HepG2 (cell line): ENCODE measurements at regions not wholly inside any gene's neighbourhood (a gene's known extent, or its start where the extent isn't known, plus 50 kb on each side); places are given as distances from the start of the nearest gene placed in this dataset.
A peak's percentile ranks its signal among the peaks of the same experiment; 100 is the strongest.

ENCODE experiments used
- ATAC-seq: fragments of 200-7000 bp; cut with Tn5 transposase; 3 replicates; pipeline ENCODE4 v1.9.1; 2020; ENCODE audit warnings: mild to moderate bottlenecking, moderate library complexity
- BruUV-seq: library from RNA; stranded (reverse); fragments of 400-500 nt; replicated peaks from 2 replicates; lab custom pipeline; 2021; lab: Mats Ljungman, UMichigan
- CTCF ChIA-PET: fragments of 300-600 bp; formaldehyde crosslinking; extraction: SDS; loops from one replicate; lab custom pipeline; 2021; ENCODE audit warnings: low total read pairs, inconsistent platforms, low intra/inter-chr PET ratio; lab: Yijun Ruan, JAX
- POLR2A ChIA-PET: fragments of 350-600 bp; sonication (Branson Sonifier 250); formaldehyde crosslinking; loops from one replicate; lab custom pipeline; 2020; ENCODE audit warnings: antibody characterized with exemption, inconsistent platforms; lab: Yijun Ruan, JAX
- DNase-seq: peaks from one replicate; pipeline ENCODE4 v3.0.0-alpha.2; 2015; ENCODE audit warnings: low spot score
- FAIRE-seq: peaks from 3 replicates; lab custom pipeline; 2011; peaks lifted over from hg19 to GRCh38; lab: Jason Lieb, UNC
- H2AFZ ChIP-seq: one replicate; pipeline ENCODE4 v1.6.1; 2011; ENCODE audit warnings: low read length, inconsistent platforms
- H3K27ac ChIP-seq: fragments of 300-600 bp; 3 replicates; pipeline ENCODE4 v1.8.0; 2011; ENCODE audit warnings: mixed run types, mild to moderate bottlenecking, mixed read lengths, low read length, inconsistent platforms; ENCODE audit not compliant: insufficient read depth; ENCODE audit errors: extremely low read length
- H3K27me3 ChIP-seq, 2 experiments: fragments of 200-600 bp in 1 of 2; 2 replicates in 1 of 2; 3 replicates in 1 of 2; pipeline versions ENCODE4 v1.6.0 to v1.8.0; 2011; ENCODE audit warnings: low read length in 2 of 2, mild to moderate bottlenecking in 2 of 2, moderate library complexity in 2 of 2, inconsistent platforms in 1 of 2; ENCODE audit not compliant: insufficient read depth in 2 of 2, control insufficient read depth in 1 of 2
- H3K36me3 ChIP-seq, 2 experiments: fragments of 200-600 bp in 1 of 2; replicated peaks in 1 of 2; 2 replicates in 1 of 2; 3 replicates in 1 of 2; pipeline versions ENCODE4 v1.5.1 to v1.8.0; 2011; ENCODE audit warnings: low read length in 2 of 2, inconsistent platforms in 1 of 2; ENCODE audit not compliant: insufficient read depth in 2 of 2, control insufficient read depth in 1 of 2
- H3K4me1 ChIP-seq: 2 replicates; pipeline ENCODE4 v1.5.1; 2012; ENCODE audit warnings: low read length, inconsistent platforms; ENCODE audit not compliant: insufficient read depth
- H3K4me2 ChIP-seq: 2 replicates; pipeline ENCODE4 v1.6.0; 2011; ENCODE audit warnings: low read depth, low read length, inconsistent platforms
- H3K4me3 ChIP-seq, 3 experiments: fragments of 200-600 bp in 1 of 3; sonication (generic), shearing (Covaris generic) in 1 of 3; replicated peaks in 1 of 3; 2 replicates each; pipeline ENCODE4 v1.5.1; 2011 to 2016; ENCODE audit warnings: low read length in 3 of 3, inconsistent platforms in 2 of 3, low read depth in 2 of 3, mild to moderate bottlenecking in 2 of 3, control low read depth in 1 of 3, mixed read lengths in 1 of 3; ENCODE audit not compliant: insufficient read depth in 1 of 3
- H3K79me2 ChIP-seq: one replicate; pipeline ENCODE4 v1.6.1; 2011; ENCODE audit warnings: low read length, inconsistent platforms; ENCODE audit not compliant: insufficient read depth
- H3K9ac ChIP-seq: 2 replicates; pipeline ENCODE4 v1.6.0; 2011; ENCODE audit warnings: mild to moderate bottlenecking, low read depth, low read length, inconsistent platforms; ENCODE audit not compliant: insufficient read depth
- H3K9me3 ChIP-seq: 2 replicates; pipeline ENCODE4 v1.5.1; 2012; ENCODE audit warnings: mild to moderate bottlenecking, low read length
- H4K20me1 ChIP-seq: 2 replicates; pipeline ENCODE4 v1.6.0; 2011; ENCODE audit warnings: inconsistent platforms, mild to moderate bottlenecking, low read length, moderate library complexity; ENCODE audit not compliant: insufficient read depth
- BRD4 ChIP-seq: sonication (generic); formaldehyde crosslinking; IDR thresholded peaks from 2 replicates; pipeline ENCODE4 v1.4.0; 2020; ENCODE audit warnings: missing genetic modification reagents
- FOSL2 ChIP-seq: sonication (generic); formaldehyde crosslinking; IDR thresholded peaks from 2 replicates; pipeline ENCODE4 v1.4.0; 2020; ENCODE audit warnings: missing genetic modification reagents
- FOXJ3 ChIP-seq: sonication (generic); formaldehyde crosslinking; IDR thresholded peaks from 2 replicates; pipeline ENCODE4 v1.4.0; 2020; ENCODE audit warnings: missing genetic modification reagents, mild to moderate bottlenecking, borderline replicate concordance
- KDM4B ChIP-seq: sonication (generic); formaldehyde crosslinking; IDR thresholded peaks from 2 replicates; pipeline ENCODE4 v1.4.0; 2020; ENCODE audit warnings: missing genetic modification reagents
- NR3C1 ChIP-seq: sonication (generic); formaldehyde crosslinking; IDR thresholded peaks from 2 replicates; pipeline ENCODE4 v1.4.0; 2020; ENCODE audit warnings: missing genetic modification reagents
- POLR2G ChIP-seq: fragments of 200-400 bp; formaldehyde crosslinking; IDR thresholded peaks from 2 replicates; pipeline ENCODE4 v1.6.1; 2018; ENCODE audit warnings: mild to moderate bottlenecking, low read depth, low read length, moderate library complexity
- TEAD3 ChIP-seq: optimal IDR thresholded peaks from 2 replicates; pipeline ENCODE3; 2016; ENCODE audit warnings: borderline replicate concordance
- ZNF280D ChIP-seq: sonication (generic); formaldehyde crosslinking; IDR thresholded peaks from 2 replicates; pipeline ENCODE4 v1.5.1; 2020; ENCODE audit warnings: mild to moderate bottlenecking, missing genetic modification reagents
- ZNF468 ChIP-seq: sonication (generic); formaldehyde crosslinking; IDR thresholded peaks from 2 replicates; pipeline ENCODE4 v1.8.0; 2022; ENCODE audit warnings: mild to moderate bottlenecking, moderate library complexity, missing genetic modification reagents
- ZNF558 ChIP-seq: sonication (generic); formaldehyde crosslinking; IDR thresholded peaks from 2 replicates; pipeline ENCODE4 v1.9.0; 2022; ENCODE audit warnings: mild to moderate bottlenecking, missing genetic modification reagents, borderline replicate concordance
- WGBS: methylation state at CpG from one replicate; pipeline ENCODE4 v1.1.6; 2017; ENCODE audit warnings: low lambda C conversion rate; 5-methylcytosine and 5-hydroxymethylcytosine counted together
- in situ Hi-C: cut with HindIII; loops from 2 replicates; pipeline ENCODE4 v1.10.0; 2017; ENCODE audit warnings: low pct_unique_long_range_greater_than_20kb; ENCODE audit not compliant: extremely low pct_ligation_motif_present
- intact Hi-C: fragments of 100-400 bp; cut with micrococcal nuclease; formaldehyde crosslinking; loops from one replicate; pipeline ENCODE4 v1.10.0; 2022; ENCODE audit not compliant: unreplicated experiment

GRCh38 chr2:140122001-140122400, 1341.8 kb upstream of the NXPH2 start:
- Histone ChIP-seq H3K4me1 (no peaks in the 10 kb centered on the region), H3K4me3 (no peak overlapping the region), H2AFZ (no peak overlapping the region), H3K9ac (no peak overlapping the region), H3K27ac (no peak overlapping the region), H3K9me3 (no peaks in the 10 kb centered on the region), H3K4me2 (no peak overlapping the region), H3K36me3 (no peaks in the 10 kb centered on the region), H4K20me1 (no peaks in the 10 kb centered on the region), H3K79me2 (no peaks in the 10 kb centered on the region), H3K27me3 (no peaks in the 10 kb centered on the region)
- intact Hi-C loops, result no loop called here
- FAIRE-seq (no peak), ATAC-seq (peak; percentile 81), DNase-seq (peak; percentile 8)
- in situ Hi-C loops, result no loop called here
- ChIA-PET CTCF (no interaction called here), POLR2A (no interaction called here)
- TF ChIP-seq ZNF280D (CRISPR knock-in tag) (no peak), ZNF468 (CRISPR knock-in tag) (no peak), TEAD3 (CRISPR knock-in tag) (peak; percentile 34), KDM4B (no peak), FOSL2 (CRISPR knock-in tag) (peak; percentile 57)
- 0% methylated on average over 5 of the region's 5 CpGs for WGBS
- BruUV-seq, result no TSS peak

GRCh38 chr2:140117386-140117785, 1337.2 kb upstream of the NXPH2 start:
- H4K20me1 ChIP-seq, result no peaks in the 10 kb centered on the region
- in situ Hi-C loops, result no loop called here
- 8% methylated on average over 1 of the region's 1 CpG for WGBS
- no peaks in the 10 kb centered on the region for H3K27me3 ChIP-seq
- H3K4me3 ChIP-seq, result no peak overlapping the region
- no peaks in the 10 kb centered on the region for H3K4me1 ChIP-seq
- BruUV-seq, result no TSS peak
- intact Hi-C loops, result no loop called here
- H3K9me3 ChIP-seq, result no peaks in the 10 kb centered on the region
- POLR2A ChIA-PET, result no interaction called here
- no peak for ATAC-seq
- H3K4me2 ChIP-seq, result no peak overlapping the region
- no peaks in the 10 kb centered on the region for H3K36me3 ChIP-seq
- DNase-seq, result no peak
- CTCF ChIA-PET, result no interaction called here
- no peak overlapping the region for H3K27ac ChIP-seq
- no peak for FAIRE-seq
- no peak overlapping the region for H2AFZ ChIP-seq
- no peak overlapping the region for H3K9ac ChIP-seq
- TF ChIP-seq BRD4 (CRISPR knock-in tag) (no peak), NR3C1 (no peak), POLR2G (no peak), ZNF558 (CRISPR knock-in tag) (no peak), FOXJ3 (CRISPR knock-in tag) (no peak)
- TF ChIP-seq, all 625 proteins: peak for 0
- no peaks in the 10 kb centered on the region for H3K79me2 ChIP-seq
